ENCODE measurements at regions not wholly inside any gene's neighbourhood (a gene's known extent, or its start where the extent isn't known, plus 50 kb on each side); places are given as distances from the start of the nearest gene placed in this dataset.

DNA sequence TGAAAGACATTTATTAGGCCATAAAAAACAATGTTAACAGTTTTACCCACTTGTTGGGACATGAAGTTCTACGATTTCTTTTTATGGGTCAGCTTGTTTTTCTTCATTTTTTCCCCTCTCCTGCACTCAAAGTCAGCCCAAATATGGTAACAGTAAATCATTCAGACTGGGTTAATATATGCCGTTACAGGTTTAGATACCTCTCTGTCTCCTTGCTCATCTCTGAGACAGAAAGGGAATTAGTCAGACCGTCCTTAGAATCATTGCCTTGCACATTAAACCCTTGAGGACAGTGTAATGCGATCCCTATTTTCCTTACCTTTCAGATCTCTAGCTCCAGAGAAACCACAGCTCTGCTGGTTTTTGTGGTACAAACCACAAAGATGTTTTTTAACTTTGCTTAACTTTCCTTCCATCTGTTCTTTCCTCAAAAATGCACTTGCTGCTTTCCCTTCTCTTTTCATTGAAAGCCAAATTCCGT is 613.3 kb downstream of the PLPP3 start:
- TF ChIP-seq, protein P1, sequence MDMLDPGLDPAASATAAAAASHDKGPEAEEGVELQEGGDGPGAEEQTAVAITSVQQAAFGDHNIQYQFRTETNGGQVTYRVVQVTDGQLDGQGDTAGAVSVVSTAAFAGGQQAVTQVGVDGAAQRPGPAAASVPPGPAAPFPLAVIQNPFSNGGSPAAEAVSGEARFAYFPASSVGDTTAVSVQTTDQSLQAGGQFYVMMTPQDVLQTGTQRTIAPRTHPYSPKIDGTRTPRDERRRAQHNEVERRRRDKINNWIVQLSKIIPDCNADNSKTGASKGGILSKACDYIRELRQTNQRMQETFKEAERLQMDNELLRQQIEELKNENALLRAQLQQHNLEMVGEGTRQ (IDR thresholded peaks at IDR 0.05) = no peak
- TF ChIP-seq MAFK (IDR thresholded peaks at IDR 0.05; ENCODE audit: partially characterized antibody) = no peak
- TF ChIP-seq, protein P2, sequence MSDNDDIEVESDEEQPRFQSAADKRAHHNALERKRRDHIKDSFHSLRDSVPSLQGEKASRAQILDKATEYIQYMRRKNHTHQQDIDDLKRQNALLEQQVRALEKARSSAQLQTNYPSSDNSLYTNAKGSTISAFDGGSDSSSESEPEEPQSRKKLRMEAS (IDR thresholded peaks at IDR 0.05) = no peak
- TF ChIP-seq CHD2 (IDR thresholded peaks at IDR 0.05; ENCODE audit: low read length, partially characterized antibody) = no peak
- no peak for TF ChIP-seq EP300 (IDR thresholded peaks at IDR 0.05)
- TF ChIP-seq, protein P3, sequence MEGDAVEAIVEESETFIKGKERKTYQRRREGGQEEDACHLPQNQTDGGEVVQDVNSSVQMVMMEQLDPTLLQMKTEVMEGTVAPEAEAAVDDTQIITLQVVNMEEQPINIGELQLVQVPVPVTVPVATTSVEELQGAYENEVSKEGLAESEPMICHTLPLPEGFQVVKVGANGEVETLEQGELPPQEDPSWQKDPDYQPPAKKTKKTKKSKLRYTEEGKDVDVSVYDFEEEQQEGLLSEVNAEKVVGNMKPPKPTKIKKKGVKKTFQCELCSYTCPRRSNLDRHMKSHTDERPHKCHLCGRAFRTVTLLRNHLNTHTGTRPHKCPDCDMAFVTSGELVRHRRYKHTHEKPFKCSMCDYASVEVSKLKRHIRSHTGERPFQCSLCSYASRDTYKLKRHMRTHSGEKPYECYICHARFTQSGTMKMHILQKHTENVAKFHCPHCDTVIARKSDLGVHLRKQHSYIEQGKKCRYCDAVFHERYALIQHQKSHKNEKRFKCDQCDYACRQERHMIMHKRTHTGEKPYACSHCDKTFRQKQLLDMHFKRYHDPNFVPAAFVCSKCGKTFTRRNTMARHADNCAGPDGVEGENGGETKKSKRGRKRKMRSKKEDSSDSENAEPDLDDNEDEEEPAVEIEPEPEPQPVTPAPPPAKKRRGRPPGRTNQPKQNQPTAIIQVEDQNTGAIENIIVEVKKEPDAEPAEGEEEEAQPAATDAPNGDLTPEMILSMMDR (IDR thresholded peaks at IDR 0.05) = no peak
- no peak for TF ChIP-seq EHMT2 (IDR thresholded peaks at IDR 0.05; ENCODE audit: low read depth)
- TF ChIP-seq NR3C1 (IDR thresholded peaks at IDR 0.05) = no peak
